A549 (cell line): ENCODE measurements at regions not wholly inside any gene's neighbourhood (a gene's known extent, or its start where the extent isn't known, plus 50 kb on each side); places are given as distances from the start of the nearest gene placed in this dataset.

Experiments used
- MYC ChIP-seq: IDR thresholded peaks from 2 replicates; pipeline ENCODE4 v1.6.1; 2012; ENCODE audit warnings: mild to moderate bottlenecking, inconsistent platforms, low read length, improper control_type of control experiment, borderline replicate concordance
- SMC3 ChIP-seq: fragments of >200 bp; sonication (Bioruptor Twin); formaldehyde crosslinking; IDR thresholded peaks from 3 replicates; pipeline ENCODE4 v1.6.1; 2018; ENCODE audit warnings: inconsistent platforms
- TF ChIP-seq, protein P1 (sequence below): fragments of >200 bp; sonication (Bioruptor Twin); formaldehyde crosslinking; IDR thresholded peaks from 2 replicates; pipeline ENCODE4 v1.6.1; 2016
- TF ChIP-seq, protein P2 (sequence below): fragments of >200 bp; sonication (Bioruptor Twin); formaldehyde crosslinking; IDR thresholded peaks from 3 replicates; pipeline ENCODE4 v1.5.1; 2016

DNA sequence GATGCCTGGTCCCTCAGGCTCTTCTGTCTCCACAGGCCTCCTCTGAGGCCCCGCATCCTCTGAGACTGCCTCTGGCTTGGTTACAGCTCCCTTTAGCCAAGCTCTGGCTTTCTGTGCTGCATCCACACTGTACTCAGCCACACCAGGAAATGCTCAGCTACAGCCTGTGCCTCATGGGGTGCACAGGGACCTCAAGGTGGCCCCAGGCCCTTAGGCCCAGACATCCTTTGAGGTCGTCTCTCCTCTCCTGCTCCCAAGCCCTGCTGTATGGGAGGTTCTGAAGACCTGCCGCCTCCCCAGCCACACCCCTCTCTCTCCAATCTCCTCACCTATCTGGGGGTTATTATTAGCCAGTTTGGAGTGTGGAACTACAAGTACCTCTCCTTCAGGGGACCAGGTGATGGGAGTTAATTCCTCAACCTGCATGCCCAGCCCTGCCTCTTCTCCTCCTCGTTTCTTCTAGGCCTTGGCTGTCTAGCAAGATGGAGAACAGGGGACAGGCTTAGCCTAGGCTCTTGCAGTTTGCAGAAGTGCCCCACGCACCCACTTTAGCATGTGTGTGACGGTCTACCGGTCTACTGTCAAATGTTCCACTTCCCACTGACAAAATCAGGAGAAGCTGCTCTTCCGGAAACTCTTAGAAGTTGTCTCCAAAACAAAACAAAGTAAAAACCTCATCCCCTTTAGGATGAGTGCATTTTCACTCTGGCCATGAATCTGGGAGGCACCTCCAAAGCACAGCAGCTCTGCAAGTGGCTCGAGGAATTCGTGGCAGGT, 64.0 kb upstream of the WAC start:
- TF ChIP-seq SMC3: no peak
- TF ChIP-seq, protein P1, sequence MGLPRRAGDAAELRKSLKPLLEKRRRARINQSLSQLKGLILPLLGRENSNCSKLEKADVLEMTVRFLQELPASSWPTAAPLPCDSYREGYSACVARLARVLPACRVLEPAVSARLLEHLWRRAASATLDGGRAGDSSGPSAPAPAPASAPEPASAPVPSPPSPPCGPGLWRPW: no peak
- TF ChIP-seq, protein P2, sequence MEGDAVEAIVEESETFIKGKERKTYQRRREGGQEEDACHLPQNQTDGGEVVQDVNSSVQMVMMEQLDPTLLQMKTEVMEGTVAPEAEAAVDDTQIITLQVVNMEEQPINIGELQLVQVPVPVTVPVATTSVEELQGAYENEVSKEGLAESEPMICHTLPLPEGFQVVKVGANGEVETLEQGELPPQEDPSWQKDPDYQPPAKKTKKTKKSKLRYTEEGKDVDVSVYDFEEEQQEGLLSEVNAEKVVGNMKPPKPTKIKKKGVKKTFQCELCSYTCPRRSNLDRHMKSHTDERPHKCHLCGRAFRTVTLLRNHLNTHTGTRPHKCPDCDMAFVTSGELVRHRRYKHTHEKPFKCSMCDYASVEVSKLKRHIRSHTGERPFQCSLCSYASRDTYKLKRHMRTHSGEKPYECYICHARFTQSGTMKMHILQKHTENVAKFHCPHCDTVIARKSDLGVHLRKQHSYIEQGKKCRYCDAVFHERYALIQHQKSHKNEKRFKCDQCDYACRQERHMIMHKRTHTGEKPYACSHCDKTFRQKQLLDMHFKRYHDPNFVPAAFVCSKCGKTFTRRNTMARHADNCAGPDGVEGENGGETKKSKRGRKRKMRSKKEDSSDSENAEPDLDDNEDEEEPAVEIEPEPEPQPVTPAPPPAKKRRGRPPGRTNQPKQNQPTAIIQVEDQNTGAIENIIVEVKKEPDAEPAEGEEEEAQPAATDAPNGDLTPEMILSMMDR: no peak
- TF ChIP-seq MYC: no peak
